Astrocyte (in vitro differentiated cells and primary cell): ENCODE measurements at regions not wholly inside any gene's neighbourhood (a gene's known extent, or its start where the extent isn't known, plus 50 kb on each side); places are given as distances from the start of the nearest gene placed in this dataset.

Source experiments
- EZH2 ChIP-seq: IDR thresholded peaks from 2 replicates; pipeline ENCODE4 v1.6.1; 2012; ENCODE audit warnings: mild to moderate bottlenecking, low read length, inconsistent platforms; ENCODE audit not compliant: insufficient read depth
- TF ChIP-seq, protein P1 (sequence below): IDR thresholded peaks from 2 replicates; pipeline ENCODE4 v1.5.1; 2011; ENCODE audit warnings: low read depth, mild to moderate bottlenecking, inconsistent platforms, low read length, moderate library complexity; ENCODE audit not compliant: insufficient read depth

DNA sequence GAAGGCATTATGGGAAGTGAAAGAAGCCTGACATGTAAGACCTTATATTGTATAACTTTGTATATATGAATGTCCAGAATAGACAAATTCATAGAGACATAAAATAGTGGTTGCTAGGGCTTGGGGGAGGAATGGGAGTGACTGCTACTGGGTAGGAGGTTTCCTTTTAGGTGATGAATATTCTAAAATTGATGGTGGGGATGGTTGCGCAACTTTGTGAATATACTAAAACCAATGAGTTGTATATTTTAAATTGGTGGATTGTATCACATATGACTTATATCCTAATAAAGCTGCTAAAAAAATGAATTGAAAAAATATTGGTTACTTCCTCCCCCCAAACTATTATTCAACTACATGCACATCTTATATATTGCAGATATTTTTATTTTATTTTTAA lies 70.0 kb downstream of the UCHL1 start:
- TF ChIP-seq, protein P1, sequence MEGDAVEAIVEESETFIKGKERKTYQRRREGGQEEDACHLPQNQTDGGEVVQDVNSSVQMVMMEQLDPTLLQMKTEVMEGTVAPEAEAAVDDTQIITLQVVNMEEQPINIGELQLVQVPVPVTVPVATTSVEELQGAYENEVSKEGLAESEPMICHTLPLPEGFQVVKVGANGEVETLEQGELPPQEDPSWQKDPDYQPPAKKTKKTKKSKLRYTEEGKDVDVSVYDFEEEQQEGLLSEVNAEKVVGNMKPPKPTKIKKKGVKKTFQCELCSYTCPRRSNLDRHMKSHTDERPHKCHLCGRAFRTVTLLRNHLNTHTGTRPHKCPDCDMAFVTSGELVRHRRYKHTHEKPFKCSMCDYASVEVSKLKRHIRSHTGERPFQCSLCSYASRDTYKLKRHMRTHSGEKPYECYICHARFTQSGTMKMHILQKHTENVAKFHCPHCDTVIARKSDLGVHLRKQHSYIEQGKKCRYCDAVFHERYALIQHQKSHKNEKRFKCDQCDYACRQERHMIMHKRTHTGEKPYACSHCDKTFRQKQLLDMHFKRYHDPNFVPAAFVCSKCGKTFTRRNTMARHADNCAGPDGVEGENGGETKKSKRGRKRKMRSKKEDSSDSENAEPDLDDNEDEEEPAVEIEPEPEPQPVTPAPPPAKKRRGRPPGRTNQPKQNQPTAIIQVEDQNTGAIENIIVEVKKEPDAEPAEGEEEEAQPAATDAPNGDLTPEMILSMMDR: no peak
- TF ChIP-seq EZH2: no peak
